GM21447 (cell line): ENCODE measurements at regions not wholly inside any gene's neighbourhood (a gene's known extent, or its start where the extent isn't known, plus 50 kb on each side); places are given as distances from the start of the nearest gene placed in this dataset.
A peak's percentile ranks its signal among the peaks of the same experiment; 100 is the strongest.
"Not testable (repeated sequence)": the region's sequence is repeated elsewhere in the genome, so short reads cannot be mapped to it uniquely, and the experiment has no call there.

Source experiments
- ATAC-seq: cut with Tn5 transposase; IDR thresholded peaks from one replicate; pipeline ENCODE4 v1.9.1; 2021; ENCODE audit not compliant: unreplicated experiment

DNA sequence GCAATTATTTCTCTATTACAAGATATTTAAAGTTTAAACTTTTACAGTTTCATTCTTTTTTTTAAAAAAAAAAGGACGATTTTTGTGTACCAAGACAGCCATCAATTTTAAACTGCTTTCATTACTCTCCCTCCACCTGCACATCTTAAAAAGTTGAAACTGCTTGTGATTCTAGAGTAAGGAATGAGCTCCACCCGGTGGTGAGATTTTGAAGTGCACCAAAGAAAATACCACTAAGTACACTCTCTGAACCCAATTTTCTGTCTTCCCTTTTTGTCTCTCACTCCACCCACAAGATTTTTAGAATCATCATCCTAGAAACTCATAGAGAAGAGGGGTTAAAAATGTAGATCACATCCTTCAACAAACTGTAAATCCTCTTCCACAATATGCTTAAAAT lies 91.3 kb upstream of the WDR44 start:
- ATAC-seq, result peak; percentile 51

DNA sequence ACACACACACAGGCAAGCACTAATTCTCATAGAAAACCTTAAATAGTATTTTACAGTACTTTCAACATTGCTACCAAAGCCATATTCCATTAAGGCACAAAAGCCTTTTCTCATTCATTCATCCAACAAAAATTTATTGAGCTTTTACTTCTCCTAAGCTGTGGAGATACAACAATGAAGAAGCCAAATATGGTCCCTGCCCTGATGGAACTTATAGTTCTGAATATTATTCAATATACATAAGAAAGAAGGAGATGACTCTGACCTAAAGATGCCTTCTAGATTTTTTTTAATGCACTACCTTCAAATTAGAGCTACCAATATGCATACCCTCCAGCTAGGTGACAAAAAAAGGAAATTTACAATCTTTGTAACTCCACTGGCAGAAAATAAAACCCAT lies 90.0 kb upstream of the WDR44 start:
- no peak for ATAC-seq

DNA sequence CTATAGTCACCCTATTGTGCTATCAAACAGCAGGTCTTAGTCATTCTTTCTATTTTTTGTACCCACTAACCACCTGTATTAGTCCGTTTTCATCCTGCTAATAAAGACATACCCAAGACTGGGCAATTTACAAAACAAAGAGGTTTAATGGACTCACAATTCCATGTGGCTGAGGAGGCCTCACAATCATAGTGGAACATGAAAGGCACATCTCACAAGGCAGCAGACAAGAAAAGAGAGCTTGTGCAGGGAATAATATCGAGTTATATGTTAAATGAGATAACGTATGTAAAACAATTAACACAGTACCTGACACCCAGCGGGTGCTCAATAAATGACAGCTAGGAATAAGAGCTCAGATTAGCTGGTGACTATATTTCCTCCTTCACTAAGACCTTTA lies 88.1 kb upstream of the WDR44 start:
- ATAC-seq, result no peak

DNA sequence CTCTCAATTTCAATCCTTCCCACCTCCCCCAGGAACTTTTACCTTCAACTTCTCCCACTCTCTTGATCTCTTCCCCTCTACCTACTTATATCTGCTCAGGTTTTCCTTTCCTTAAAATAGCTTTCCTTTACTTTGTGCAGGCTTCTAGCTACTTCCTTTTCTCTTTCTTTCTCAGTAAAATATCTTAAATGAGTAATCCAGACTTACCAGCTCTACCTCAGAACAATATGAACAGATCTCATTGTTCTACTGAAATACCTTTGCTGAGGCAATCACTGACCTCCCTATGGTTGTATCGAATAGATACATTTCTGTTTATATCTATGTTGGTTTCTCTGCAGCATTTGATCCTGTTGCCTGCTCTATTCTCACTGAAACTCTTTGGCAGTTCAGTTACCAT lies 86.7 kb upstream of the WDR44 start:
- ATAC-seq, result no peak

DNA sequence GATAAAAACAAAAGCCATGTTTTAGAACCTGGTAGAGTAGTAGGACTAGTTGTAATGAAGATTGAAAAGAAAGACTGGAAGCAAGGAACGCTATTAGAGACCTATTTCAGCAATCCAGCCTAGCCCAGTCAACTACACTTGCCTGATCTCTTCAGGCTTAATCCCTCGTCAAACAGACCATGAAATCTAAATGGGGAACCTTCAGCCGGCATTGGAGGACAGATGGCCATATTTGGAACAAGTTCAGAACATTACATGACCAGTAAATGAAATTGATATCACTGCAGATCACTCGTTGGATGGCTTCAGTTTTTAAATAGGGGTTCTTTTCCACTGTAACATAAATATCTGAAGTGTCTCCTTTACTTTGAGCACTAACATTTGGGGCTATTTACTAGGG lies 84.8 kb upstream of the WDR44 start:
- ATAC-seq, result no peak

DNA sequence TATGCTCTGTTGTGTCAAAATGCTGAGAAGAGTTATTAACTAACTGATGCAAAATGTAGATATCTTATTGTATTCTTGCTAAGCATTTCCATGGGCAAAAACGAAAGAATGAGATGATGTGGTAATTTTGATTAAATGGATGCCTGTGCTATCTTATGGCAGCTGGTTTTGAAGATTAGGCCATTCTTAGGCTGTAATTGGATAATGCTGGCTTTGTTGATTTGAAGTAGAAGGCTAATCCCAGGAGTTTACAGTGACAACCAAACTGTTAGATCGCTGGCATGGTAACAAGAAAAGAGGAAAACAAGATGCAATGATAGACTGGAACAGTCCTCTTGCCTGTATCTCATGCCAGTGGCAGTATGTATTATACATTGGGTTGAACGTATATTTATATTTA lies 74.1 kb upstream of the WDR44 start:
- ATAC-seq, result no peak

DNA sequence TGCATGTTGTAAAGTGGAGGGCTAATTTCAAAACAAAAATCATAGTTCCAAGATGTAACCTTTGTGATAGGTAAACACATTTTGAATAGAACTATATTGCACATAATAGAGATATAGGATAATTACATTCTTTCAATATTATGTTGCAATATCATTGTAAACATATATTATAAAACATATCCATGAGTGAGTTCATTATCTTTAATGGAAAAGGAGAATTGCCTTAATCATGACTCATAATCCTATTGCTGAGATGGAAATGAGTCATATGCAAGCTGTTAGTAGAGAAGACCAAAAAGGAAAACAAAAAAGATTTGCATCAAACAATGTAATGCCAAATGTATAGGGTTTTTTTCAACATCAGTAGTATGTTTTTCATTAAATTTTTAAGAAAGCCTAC lies 73.7 kb upstream of the WDR44 start:
- ATAC-seq, result no peak

DNA sequence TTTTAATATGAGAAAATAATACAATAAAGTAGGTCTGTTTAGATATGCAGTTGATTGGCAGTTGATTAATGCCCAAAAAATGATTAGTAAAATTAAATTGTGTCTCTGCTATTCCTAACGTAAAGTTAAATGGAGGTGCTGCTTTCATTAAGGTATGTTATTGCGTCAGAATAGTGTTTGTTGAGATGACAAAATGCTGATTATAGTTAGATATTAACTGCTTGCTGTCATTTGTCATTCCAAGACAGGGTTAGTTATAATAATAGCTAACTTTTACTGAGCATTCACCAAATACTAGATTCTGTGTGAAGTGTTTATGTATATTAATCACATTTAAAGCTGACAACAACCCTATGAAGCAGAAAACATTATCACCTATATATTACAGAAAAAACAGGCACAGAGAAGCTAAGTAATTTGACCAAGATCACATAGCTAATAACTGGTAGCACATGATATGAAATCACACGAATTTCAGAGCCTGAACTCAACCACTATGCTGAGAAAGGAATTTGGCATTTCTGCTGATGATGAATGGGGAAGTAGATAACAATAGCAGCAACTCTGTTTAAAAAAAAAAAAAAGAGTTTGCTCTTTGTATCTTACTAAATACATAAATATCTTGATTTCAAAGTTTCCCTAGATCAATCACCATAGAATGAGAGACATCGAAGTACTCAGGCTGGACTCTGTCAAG lies 59.7 kb upstream of the WDR44 start:
- no peak for ATAC-seq

DNA sequence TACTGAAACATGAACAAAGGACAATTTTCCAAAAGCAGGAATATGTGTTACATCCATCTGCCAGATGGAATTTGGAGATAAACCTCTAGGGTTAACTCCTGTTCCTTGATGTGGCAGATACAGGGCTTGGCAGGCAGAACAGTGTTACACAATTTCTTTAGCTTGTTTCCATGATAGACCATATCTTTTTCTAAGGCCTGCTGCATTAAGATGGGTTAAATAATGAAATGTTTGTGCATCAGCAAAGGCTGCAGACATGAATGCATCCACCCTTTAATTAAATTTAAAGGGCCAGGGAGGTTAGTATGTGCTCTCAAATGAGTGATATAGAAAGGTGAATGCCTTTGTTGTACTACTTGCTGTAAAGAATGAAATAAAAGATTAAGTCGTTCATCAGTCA lies 50.1 kb upstream of the WDR44 start:
- ATAC-seq, result not testable (repeated sequence)
